ENCODE measurements at regions not wholly inside any gene's neighbourhood (a gene's known extent, or its start where the extent isn't known, plus 50 kb on each side); places are given as distances from the start of the nearest gene placed in this dataset.

- DNase-seq (ENCODE audit: low spot score) (no peak), ATAC-seq (ENCODE audit: low FRiP score) (peak; percentile 88)
- TF ChIP-seq, protein P1, sequence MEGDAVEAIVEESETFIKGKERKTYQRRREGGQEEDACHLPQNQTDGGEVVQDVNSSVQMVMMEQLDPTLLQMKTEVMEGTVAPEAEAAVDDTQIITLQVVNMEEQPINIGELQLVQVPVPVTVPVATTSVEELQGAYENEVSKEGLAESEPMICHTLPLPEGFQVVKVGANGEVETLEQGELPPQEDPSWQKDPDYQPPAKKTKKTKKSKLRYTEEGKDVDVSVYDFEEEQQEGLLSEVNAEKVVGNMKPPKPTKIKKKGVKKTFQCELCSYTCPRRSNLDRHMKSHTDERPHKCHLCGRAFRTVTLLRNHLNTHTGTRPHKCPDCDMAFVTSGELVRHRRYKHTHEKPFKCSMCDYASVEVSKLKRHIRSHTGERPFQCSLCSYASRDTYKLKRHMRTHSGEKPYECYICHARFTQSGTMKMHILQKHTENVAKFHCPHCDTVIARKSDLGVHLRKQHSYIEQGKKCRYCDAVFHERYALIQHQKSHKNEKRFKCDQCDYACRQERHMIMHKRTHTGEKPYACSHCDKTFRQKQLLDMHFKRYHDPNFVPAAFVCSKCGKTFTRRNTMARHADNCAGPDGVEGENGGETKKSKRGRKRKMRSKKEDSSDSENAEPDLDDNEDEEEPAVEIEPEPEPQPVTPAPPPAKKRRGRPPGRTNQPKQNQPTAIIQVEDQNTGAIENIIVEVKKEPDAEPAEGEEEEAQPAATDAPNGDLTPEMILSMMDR (IDR thresholded peaks at IDR 0.05): no peak
Measured at GRCh38 chr4:144449611-144450010, 196.3 kb upstream of the HHIP start.

- DNase-seq (ENCODE audit: low spot score) (no peak), ATAC-seq (ENCODE audit: low FRiP score) (no peak)
- TF ChIP-seq, protein P1 (IDR thresholded peaks at IDR 0.05): no peak
Measured at GRCh38 chr4:144450526-144450925, 195.4 kb upstream of the HHIP start.

DNA sequence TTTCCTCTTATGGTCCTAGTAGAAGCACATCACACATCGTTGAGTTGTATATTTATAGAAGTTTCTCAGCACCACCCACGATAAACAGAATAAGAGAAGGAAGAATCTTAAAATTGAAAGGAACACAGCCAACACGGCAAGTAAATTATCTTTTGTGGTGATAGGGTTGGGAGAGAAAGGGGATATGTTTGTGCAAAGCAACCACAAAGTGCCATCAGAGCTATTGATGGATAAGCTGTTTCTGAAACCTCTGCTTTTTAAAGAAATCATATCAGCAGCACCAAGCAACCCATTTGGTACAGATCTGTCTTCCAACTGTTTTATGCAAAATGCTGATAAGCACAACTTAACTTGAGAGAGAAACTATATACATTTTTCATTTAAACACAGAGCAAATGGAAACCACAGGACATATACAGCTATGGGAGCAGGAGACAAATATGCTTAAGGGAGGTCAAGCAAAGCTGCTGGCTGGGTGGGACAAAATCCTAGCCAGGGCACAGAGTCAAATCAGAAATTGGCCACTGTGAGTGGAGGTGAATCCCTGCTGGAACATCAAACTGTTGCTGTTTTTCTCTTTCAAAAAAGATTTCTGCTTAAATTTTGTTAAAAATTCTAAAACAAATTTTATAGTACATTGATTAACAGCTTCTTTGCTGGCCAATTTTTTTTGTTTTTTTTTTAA is 194.0 kb upstream of the HHIP start:
- ATAC-seq (ENCODE audit: low FRiP score): no peak
- no peak for DNase-seq (ENCODE audit: low spot score)
- TF ChIP-seq, protein P1 (IDR thresholded peaks at IDR 0.05): no peak

DNA sequence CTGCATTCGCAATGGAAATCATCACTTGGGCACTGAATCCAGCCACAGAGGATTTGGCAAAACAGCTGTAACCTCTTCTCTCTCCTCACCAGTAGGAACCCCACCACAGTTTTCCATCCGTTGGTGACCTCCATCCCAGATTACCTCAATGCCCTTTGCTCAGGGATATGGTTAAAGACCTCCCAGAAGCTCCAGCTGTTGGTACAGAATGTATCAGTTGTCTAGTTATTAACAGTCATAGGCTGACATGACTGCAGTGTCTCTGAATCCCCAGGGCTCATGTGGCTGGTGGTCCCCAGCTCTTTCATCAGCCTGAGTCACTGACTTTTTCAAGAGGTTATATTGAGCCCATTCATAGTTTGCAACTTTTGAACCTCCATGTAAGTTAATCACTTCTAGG is 189.8 kb upstream of the HHIP start:
- ATAC-seq (ENCODE audit: low FRiP score) (no peak), DNase-seq (ENCODE audit: low spot score) (no peak)
- TF ChIP-seq, protein P1 (IDR thresholded peaks at IDR 0.05): no peak

DNA sequence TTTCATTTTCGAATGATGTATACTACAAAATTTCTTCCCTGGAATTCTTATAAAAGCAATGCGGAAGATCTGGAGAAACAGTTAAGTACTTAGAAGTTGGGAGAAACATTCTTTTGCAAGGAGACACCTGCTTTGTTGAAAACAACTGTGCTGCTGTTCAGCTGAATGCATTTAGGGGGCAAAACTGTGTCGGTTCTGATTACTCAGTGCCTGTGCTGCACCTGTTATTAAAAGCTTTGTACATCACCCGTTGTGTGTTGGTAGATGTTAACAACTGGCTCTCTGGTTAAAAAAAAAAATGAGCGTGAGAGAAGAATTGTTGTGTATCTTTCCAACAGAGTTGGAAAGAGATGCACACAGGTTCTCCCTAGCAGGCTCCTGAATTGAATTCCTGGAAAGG is 184.1 kb upstream of the HHIP start:
- TF ChIP-seq, protein P1 (IDR thresholded peaks at IDR 0.05): no peak
- ATAC-seq (ENCODE audit: low FRiP score) (no peak), DNase-seq (ENCODE audit: low spot score) (no peak)

GRCh38 chr4:144463236-144463635 is 182.7 kb upstream of the HHIP start:
- DNase-seq (ENCODE audit: low spot score): no peak
- no peak for ATAC-seq (ENCODE audit: low FRiP score)
- TF ChIP-seq, protein P1 (IDR thresholded peaks at IDR 0.05): no peak

DNA sequence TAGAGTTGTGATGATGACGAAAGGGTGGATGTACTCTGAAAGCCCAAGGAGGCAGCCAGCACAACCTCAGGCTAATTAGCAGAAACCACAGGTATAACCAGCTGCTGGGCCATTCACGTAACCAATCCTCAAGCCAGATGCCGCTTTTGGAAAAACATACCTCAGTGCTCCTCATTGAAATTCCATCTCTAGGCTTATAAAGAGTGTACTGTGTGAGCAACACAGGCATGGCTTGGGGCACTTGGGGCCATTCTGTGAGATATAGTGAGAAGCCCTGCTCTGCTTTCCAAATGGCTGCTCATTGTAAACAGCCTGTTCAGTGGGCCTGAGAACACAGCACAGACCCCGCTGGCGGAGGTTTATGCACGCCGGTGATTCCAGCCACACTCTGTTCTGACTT is 182.1 kb upstream of the HHIP start:
- ATAC-seq (ENCODE audit: low FRiP score): no peak
- TF ChIP-seq, protein P1 (IDR thresholded peaks at IDR 0.05): no peak

More for the DNA sequence above, 182.1 kb upstream of the HHIP start:
- no peak for DNase-seq (ENCODE audit: low spot score)

Measured in omental fat pad (tissue), 3 donors.